IMR-90 (cell line): ENCODE measurements at regions not wholly inside any gene's neighbourhood (a gene's known extent, or its start where the extent isn't known, plus 50 kb on each side); places are given as distances from the start of the nearest gene placed in this dataset.

Source experiments
- POLR2A ChIP-seq: IDR thresholded peaks from 2 replicates; pipeline ENCODE4 v1.6.1; 2012; ENCODE audit warnings: mild to moderate bottlenecking, low read depth, low read length
- RAD21 ChIP-seq: IDR thresholded peaks from 2 replicates; pipeline ENCODE4 v1.6.1; 2012; ENCODE audit warnings: low read length, improper control_type of control experiment
- SMC3 ChIP-seq: fragments of 150-350 bp; IDR thresholded peaks from 2 replicates; pipeline ENCODE4 v1.6.1; 2016; ENCODE audit warnings: low read depth, mild to moderate bottlenecking, antibody characterized with exemption, low read length, moderate library complexity
- TF ChIP-seq, protein P1 (sequence below): conservative IDR thresholded peaks from 2 replicates; pipeline ENCODE4 v1.5.1; 2012; ENCODE audit warnings: mild to moderate bottlenecking, low read depth, low read length, improper control_type of control experiment

GRCh38 chr6:113584767-113585166 is 272.4 kb upstream of the MARCKS start:
- TF ChIP-seq, protein P1, sequence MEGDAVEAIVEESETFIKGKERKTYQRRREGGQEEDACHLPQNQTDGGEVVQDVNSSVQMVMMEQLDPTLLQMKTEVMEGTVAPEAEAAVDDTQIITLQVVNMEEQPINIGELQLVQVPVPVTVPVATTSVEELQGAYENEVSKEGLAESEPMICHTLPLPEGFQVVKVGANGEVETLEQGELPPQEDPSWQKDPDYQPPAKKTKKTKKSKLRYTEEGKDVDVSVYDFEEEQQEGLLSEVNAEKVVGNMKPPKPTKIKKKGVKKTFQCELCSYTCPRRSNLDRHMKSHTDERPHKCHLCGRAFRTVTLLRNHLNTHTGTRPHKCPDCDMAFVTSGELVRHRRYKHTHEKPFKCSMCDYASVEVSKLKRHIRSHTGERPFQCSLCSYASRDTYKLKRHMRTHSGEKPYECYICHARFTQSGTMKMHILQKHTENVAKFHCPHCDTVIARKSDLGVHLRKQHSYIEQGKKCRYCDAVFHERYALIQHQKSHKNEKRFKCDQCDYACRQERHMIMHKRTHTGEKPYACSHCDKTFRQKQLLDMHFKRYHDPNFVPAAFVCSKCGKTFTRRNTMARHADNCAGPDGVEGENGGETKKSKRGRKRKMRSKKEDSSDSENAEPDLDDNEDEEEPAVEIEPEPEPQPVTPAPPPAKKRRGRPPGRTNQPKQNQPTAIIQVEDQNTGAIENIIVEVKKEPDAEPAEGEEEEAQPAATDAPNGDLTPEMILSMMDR, result no peak
- no peak for TF ChIP-seq RAD21
- no peak for TF ChIP-seq SMC3
- no peak for TF ChIP-seq POLR2A
